ENCODE measurements at regions not wholly inside any gene's neighbourhood (a gene's known extent, or its start where the extent isn't known, plus 50 kb on each side); places are given as distances from the start of the nearest gene placed in this dataset.
"Not testable (repeated sequence)": the region's sequence is repeated elsewhere in the genome, so short reads cannot be mapped to it uniquely, and the experiment has no call there.

DNA sequence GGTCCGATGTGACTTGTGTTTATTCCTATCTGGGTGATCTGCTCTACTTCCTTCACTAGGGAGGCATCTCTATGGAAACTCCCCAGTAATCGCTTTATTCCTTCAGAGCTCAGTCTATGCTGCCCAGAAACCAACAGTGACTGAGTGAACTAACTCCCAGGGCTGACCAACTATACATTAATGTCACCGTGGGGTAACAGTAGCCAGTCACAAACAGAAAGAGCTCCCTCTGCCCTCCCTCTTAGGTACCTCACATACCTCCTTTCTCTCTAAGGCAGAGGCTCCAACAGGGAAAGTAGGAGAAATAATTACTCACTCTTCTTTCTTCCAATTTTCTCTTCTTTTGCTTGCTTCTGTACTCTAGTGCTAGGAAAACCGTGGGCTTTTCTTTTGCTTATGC, 855.0 kb downstream of the REEP3 start:
- no peak for DNase-seq
- no peaks in the 10 kb centered on the region for H3K36me3 Mint-ChIP-seq
- no peak overlapping the region for H3K4me3 Mint-ChIP-seq
- H3K27ac Mint-ChIP-seq, result no peak overlapping the region
- peaks cover 0 to 3% (median 0%) of the 10 kb centered on the region in 3 donors for H3K27me3 Mint-ChIP-seq (ENCODE audit: low read depth in 3 of 3)
- H3K4me1 Mint-ChIP-seq, result no peaks in the 10 kb centered on the region
- H3K9me3 Mint-ChIP-seq, result peaks cover 4 to 30% (median 11%) of the 10 kb centered on the region in 6 donors

DNA sequence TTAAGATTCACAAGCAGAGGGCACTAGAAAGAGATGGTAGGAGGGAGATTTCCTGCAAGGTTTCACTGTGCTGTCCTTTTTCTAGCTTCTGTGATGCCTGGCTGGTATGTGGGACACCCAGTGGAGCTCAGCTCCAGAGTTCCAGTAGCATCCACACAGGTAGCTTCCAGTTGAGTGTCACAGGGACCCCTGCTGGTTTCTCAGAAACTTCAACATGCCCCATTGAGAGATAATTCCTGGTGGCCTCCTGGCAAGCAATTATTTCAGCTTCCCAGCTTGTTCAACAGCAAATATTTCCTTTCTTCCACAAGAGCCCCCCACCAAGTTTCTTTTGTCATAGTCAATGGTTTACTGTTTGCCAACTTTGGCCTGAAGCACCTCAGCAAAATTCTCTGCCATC, 858.7 kb downstream of the REEP3 start:
- Mint-ChIP-seq H3K27ac (no peak overlapping the region), H3K4me1 (no peaks in the 10 kb centered on the region), H3K4me3 (no peak overlapping the region), H3K27me3 (ENCODE audit: low read depth in 3 of 3) (peaks cover 0 to 3% (median 0%) of the 10 kb centered on the region in 3 donors), H3K36me3 (no peaks in the 10 kb centered on the region), H3K9me3 (peaks cover 0 to 31% (median 9%) of the 10 kb centered on the region in 6 donors)
- no peak for DNase-seq

DNA sequence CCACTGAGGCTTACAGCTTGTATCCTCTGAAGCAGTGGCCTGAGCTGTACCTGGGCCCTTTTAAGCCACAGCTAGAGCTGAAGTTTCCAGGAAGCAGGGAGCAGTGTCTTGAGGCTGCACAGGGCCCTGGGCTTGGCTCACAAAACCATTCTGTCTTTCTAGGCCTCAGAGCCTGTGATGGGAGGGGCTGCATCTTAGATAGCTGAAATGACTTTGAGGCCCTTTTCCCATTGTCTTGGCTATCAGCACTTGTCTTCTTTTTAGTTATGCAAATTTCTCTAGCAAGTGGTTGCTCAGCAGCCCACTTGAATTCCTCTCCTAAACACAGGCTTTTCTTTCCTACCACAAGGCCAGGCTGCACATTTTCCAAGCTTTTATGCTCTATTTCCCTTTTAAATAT, 864.2 kb downstream of the REEP3 start:
- H3K9me3 Mint-ChIP-seq, result peaks cover 3 to 36% (median 8%) of the 10 kb centered on the region in 6 donors
- no peak overlapping the region for H3K27ac Mint-ChIP-seq
- peaks cover 0 to 4% (median 0%) of the 10 kb centered on the region in 3 donors for H3K27me3 Mint-ChIP-seq (ENCODE audit: low read depth in 3 of 3)
- no peak for DNase-seq
- no peaks in the 10 kb centered on the region for H3K36me3 Mint-ChIP-seq
- no peaks in the 10 kb centered on the region for H3K4me1 Mint-ChIP-seq
- no peak overlapping the region for H3K4me3 Mint-ChIP-seq

DNA sequence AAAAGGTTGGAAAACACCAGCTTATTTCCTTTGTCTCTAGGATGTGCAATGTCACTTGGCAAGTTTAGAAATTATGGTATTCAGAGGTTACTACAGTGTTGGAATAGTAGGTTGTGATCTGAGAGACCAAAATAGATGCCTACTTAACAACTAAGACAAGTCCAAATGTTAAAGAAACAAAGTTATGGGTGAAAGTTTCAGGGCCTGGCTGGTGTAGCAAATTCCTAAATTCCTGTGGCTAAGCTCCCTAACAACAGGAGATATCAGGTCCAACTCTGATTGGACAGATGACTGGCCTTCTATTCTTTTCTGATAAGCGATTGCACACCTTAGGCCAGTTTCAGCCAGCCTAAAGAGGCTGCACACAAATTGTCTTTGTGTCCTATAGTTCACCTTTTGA, 873.5 kb downstream of the REEP3 start:
- H3K9me3 Mint-ChIP-seq, result peaks cover 5 to 35% (median 12%) of the 10 kb centered on the region in 6 donors
- no peaks in the 10 kb centered on the region for H3K36me3 Mint-ChIP-seq
- no peaks in the 10 kb centered on the region for H3K4me1 Mint-ChIP-seq
- H3K4me3 Mint-ChIP-seq, result no peak overlapping the region
- H3K27ac Mint-ChIP-seq, result no peak overlapping the region
- H3K27me3 Mint-ChIP-seq (ENCODE audit: low read depth in 3 of 3), result peaks cover 0 to 1% (median 0%) of the 10 kb centered on the region in 3 donors
- no peak for DNase-seq

DNA sequence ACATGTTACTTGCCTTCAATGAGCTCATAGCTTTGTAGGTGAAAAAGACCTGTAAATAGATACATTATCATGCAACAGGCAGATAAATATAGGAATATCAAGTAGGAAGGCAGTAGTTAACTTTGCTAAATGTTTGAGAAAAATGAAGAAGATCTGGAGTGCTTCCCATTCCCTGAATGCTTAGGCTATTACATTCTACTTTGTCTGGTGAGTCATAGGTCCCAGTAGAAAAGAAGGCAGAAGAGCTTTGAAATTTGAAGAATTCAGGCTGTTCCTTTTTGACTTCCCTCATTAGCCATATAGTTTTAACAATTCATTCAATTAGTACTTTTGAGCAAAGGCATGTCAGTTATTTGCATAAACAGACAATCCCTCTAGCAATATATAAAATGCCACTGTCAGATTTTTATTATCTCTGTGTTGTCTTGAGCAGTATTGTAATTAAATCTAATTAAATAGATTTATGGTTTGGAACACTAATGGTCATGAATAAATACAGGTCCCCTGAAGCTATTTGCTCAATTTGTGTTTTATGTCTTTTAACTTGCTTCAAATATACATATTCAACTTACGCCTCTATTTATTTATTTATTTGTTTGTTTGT, 875.0 kb downstream of the REEP3 start:
- no peak overlapping the region for H3K27ac Mint-ChIP-seq
- peaks cover 0 to 1% (median 0%) of the 10 kb centered on the region in 3 donors for H3K27me3 Mint-ChIP-seq (ENCODE audit: low read depth in 3 of 3)
- H3K4me3 Mint-ChIP-seq, result no peak overlapping the region
- H3K4me1 Mint-ChIP-seq, result no peaks in the 10 kb centered on the region
- peaks cover 2 to 38% (median 14%) of the 10 kb centered on the region in 6 donors for H3K9me3 Mint-ChIP-seq
- H3K36me3 Mint-ChIP-seq, result no peaks in the 10 kb centered on the region
- no peak for DNase-seq

DNA sequence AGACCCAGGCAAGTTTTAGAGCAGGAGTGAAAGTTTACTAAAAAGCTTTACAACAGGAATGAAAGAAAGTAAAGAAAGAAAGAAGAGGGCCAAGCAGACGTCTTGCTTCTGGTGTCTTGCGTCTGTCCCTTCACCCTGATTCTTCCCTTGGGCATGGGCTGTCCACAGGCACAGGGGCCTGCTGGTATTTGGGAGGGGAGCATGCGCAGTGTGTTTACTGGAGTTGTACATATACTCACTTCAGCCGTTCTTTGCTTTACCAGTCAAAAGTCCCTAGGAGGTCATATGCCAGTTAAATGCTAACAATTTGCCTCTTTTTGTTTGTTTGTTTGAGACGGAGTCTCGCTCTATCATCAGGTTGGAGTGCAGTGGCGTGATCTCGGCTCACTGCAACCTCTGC, 875.9 kb downstream of the REEP3 start:
- Mint-ChIP-seq H3K27ac (no peak overlapping the region), H3K27me3 (ENCODE audit: low read depth in 3 of 3) (peaks cover 0 to 3% (median 0%) of the 10 kb centered on the region in 3 donors), H3K4me3 (no peak overlapping the region), H3K9me3 (peaks cover 7 to 32% (median 15%) of the 10 kb centered on the region in 6 donors), H3K36me3 (peaks cover 0 to 4% (median 0%) of the 10 kb centered on the region in 3 donors), H3K4me1 (no peaks in the 10 kb centered on the region)
- no peak for DNase-seq

DNA sequence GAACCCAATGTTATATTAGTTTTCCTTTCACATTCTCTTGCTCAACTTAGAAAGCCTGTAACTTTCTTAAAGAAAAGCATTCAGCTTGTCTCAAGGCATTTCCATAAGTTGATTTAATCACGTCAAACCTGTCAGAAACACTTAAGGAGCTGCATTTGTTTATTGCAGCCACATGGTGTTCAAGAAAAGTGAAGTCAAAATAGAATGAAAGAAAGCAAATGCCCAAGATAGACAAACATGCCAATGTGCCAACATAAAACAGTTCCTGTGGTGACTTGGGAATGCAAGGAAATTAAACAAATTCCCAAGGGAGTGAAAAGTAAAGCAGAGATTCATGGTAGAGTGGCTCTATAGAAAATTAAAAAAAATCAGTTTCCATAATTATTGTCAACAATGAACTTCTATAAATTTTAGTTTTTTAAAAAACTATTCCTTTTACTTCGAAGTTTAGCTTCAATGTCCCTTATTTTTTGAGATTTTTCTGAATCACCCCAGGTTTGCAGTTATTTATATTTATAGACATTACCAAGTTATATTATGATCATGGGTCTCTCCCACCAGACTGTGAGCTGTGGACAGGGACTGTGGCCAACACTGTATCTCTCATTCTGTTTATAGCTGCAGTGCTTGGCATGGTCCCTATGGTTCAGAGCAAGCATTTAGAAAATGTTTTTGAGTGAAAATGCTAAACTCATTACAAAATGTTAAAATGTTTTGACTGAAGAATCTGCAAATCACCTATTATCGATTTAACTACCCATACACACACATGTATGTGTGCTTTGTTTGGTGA, 887.4 kb downstream of the REEP3 start:
- Mint-ChIP-seq H3K4me3 (no peak overlapping the region), H3K27me3 (ENCODE audit: low read depth in 3 of 3) (peaks cover 0 to 2% (median 0%) of the 10 kb centered on the region in 3 donors), H3K36me3 (no peaks in the 10 kb centered on the region), H3K4me1 (no peaks in the 10 kb centered on the region), H3K27ac (no peak overlapping the region), H3K9me3 (peaks cover 6 to 48% (median 12%) of the 10 kb centered on the region in 6 donors)
- DNase-seq, result no peak

DNA sequence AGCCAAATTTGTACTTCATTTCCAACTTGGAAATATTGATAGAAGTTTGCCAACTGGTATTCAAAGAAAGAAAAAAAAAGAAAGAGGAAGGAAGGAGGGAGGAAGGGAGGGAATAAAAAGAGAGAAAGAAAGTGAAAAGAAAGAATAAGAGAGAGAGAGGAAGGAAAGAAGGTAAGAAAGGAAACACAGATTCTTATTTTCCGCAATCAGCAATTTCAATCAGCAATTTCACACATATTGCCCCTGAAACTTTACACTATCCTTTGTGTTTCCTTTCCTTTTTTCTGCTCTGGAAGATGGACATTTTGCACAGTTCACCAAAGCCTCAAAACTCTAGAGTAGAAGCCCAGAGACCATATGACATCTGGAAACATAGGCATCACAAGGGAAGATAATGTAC, 888.1 kb downstream of the REEP3 start:
- H3K4me1 Mint-ChIP-seq, result no peaks in the 10 kb centered on the region

DNA sequence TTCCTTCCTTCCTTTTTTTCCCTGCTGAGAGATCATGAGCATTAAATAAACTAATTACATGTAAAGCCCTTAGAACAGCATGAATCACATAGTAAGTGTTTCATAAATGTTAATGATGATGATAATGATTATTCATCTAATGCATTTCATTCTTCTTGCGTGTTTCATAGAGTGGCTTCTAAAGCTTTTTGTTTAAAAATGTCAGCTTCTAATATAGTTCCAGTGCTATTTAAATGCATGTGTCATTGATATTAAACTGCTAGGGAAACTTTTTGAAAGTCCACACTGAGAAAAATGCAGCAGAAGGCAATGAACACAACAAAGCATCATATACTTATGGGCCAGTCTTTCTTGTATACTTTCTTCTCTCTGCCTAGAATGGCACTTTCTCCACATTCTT, 894.8 kb downstream of the REEP3 start:
- no peak overlapping the region for H3K4me3 Mint-ChIP-seq
- no peaks in the 10 kb centered on the region for H3K36me3 Mint-ChIP-seq

More for the DNA sequence above, 888.1 kb downstream of the REEP3 start:
- Mint-ChIP-seq H3K9me3 (peaks cover 6 to 49% (median 13%) of the 10 kb centered on the region in 6 donors), H3K36me3 (no peaks in the 10 kb centered on the region), H3K4me3 (no peak overlapping the region), H3K27ac (no peak overlapping the region), H3K27me3 (ENCODE audit: low read depth in 3 of 3) (peaks cover 0 to 2% (median 0%) of the 10 kb centered on the region in 3 donors)
- DNase-seq, result no peak

DNA sequence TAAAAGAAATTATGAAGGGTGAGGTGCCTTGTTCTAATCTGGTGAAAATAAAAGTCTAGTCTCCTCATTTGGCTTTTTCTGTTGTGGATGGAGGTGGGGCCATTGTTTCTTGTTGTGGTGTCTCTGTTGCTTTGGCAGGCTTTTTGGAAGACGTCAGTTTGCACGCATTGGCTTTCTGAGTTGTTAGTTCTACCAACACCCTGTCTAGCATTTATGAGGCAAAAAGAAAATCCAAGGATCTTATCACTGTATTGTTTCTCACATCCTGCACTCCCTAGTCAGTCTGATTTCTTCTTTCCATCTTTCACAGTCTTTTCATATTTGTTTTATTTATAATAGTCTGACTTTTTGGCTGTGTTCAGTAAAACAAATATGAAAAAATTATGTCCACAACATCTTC, 898.3 kb downstream of the REEP3 start:
- no peaks in the 10 kb centered on the region for H3K4me1 Mint-ChIP-seq
- H3K9me3 Mint-ChIP-seq, result peaks cover 0 to 19% (median 6%) of the 10 kb centered on the region in 6 donors
- no peak for DNase-seq
- H3K4me3 Mint-ChIP-seq, result no peak overlapping the region
- no peak overlapping the region for H3K27ac Mint-ChIP-seq
- H3K36me3 Mint-ChIP-seq, result no peaks in the 10 kb centered on the region
- H3K27me3 Mint-ChIP-seq (ENCODE audit: low read depth in 3 of 3), result no peaks in the 10 kb centered on the region

More for the DNA sequence above, 894.8 kb downstream of the REEP3 start:
- Mint-ChIP-seq H3K4me1 (no peaks in the 10 kb centered on the region), H3K27me3 (ENCODE audit: low read depth in 3 of 3) (no peaks in the 10 kb centered on the region), H3K27ac (no peak overlapping the region), H3K9me3 (peaks cover 4 to 18% (median 5%) of the 10 kb centered on the region in 6 donors)
- DNase-seq, result no peak

DNA sequence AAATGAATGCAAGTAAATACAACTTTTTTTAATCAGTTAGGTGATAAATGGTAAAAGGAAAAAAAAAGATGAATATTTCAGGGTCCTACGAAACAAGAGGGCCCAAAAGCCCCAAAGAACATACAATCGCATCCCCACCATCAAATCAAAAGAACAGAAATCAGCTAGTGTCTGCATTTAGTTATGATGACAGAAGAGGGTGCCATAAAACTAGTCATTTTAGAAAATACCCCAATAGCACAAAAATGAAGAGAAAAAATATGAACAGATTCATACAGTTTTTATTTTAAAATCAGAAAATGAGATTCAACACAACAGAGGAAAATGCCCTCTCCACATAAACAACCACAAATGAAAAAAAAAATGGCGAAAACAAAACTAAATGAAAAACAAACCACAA, 905.5 kb downstream of the REEP3 start:
- no peaks in the 10 kb centered on the region for H3K4me1 Mint-ChIP-seq
- H3K36me3 Mint-ChIP-seq, result no peaks in the 10 kb centered on the region
- no peak overlapping the region for H3K27ac Mint-ChIP-seq
- H3K4me3 Mint-ChIP-seq, result no peak overlapping the region
- no peak for DNase-seq
- H3K27me3 Mint-ChIP-seq (ENCODE audit: low read depth in 3 of 3), result no peaks in the 10 kb centered on the region
- peaks cover 0 to 20% (median 9%) of the 10 kb centered on the region in 6 donors for H3K9me3 Mint-ChIP-seq

DNA sequence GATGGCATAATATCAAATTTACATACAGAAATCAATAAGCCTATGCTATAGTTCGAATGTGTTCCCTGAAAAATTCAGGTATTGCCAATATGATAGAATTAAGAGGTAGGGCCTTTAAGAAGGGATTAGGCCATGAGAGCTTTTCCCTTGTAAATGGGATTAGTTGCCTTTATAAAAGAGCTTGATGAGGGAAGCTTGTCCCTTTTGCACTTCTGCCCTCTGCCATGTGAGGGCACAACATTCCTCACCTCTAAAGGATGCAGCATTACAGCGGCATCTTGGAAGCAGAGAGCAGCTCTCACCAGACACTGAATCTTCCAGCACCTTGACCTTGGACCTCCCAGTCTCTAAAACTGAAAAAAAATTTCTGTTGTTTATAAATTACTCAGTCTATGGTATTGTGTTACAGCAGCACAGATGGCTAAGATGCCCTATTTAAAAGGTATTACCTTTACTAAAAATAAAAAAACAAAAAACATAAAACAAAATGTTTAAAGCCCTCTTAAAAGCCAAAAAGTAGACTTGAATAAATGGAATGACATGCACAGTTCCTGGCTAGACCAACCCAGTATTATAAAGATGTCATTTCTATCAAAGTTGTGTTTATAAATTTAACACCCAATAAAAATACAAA, 909.6 kb downstream of the REEP3 start:
- H3K27me3 Mint-ChIP-seq (ENCODE audit: low read depth in 3 of 3), result peaks cover 0 to 3% (median 0%) of the 10 kb centered on the region in 3 donors
- no peak for DNase-seq
- H3K9me3 Mint-ChIP-seq, result peaks cover 2 to 25% (median 13%) of the 10 kb centered on the region in 6 donors
- no peak overlapping the region for H3K4me3 Mint-ChIP-seq
- H3K36me3 Mint-ChIP-seq, result no peaks in the 10 kb centered on the region
- H3K27ac Mint-ChIP-seq, result no peak overlapping the region
- H3K4me1 Mint-ChIP-seq, result no peaks in the 10 kb centered on the region

DNA sequence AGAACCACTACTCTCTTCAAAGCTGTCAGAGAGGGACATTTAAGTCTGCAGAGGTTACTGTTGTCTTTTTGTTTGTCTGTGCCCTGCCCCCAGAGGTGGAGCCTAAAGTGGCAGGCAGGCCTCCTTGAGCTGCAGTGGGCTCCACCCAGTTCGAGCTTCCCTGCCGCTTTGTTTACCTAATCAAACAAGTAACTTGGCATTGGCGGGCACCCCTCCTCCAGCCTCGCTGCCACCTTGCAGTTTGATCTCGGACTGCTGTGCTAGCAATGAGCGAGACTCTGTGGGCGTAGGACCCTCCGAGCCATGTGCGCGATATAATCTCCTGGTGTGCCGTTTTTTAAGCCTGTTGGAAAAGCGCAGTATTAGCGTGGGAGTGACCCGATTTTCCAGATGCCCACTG, 920.7 kb downstream of the REEP3 start:
- H3K4me3 Mint-ChIP-seq; H3K36me3 Mint-ChIP-seq; DNase-seq; H3K27ac Mint-ChIP-seq; H3K4me1 Mint-ChIP-seq; H3K27me3 Mint-ChIP-seq (ENCODE audit: low read depth in 3 of 3): not testable (repeated sequence)
- H3K9me3 Mint-ChIP-seq, result peaks cover 2 to 39% (median 16%) of the 10 kb centered on the region in 6 donors

DNA sequence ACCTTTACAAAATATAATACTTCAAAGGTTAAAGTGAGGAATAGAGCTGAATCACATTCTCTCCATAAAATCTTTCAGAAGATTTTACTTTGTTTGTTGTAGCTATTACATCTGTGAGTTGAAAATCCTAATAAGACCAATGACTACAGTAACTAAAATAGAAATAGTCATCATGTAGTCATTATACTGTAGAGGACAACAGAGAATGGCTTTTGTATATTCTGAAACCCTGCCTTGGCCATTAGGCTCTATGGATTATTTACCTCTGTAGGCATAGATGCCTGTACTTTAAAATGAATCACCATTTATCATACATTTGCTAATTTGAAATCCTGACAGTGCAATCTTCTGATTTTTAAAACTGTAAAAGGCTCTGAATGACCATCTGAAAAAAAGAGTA, 923.0 kb downstream of the REEP3 start:
- no peak overlapping the region for H3K4me3 Mint-ChIP-seq
- peaks cover 2 to 33% (median 13%) of the 10 kb centered on the region in 6 donors for H3K9me3 Mint-ChIP-seq
- peaks cover 0 to 3% (median 0%) of the 10 kb centered on the region in 3 donors for H3K27me3 Mint-ChIP-seq (ENCODE audit: low read depth in 3 of 3)
- H3K27ac Mint-ChIP-seq, result no peak overlapping the region
- DNase-seq, result no peak
- H3K36me3 Mint-ChIP-seq, result no peaks in the 10 kb centered on the region
- no peaks in the 10 kb centered on the region for H3K4me1 Mint-ChIP-seq

All from immature natural killer cell (primary cell).